SK-MEL-5 (cell line): ENCODE measurements at regions not wholly inside any gene's neighbourhood (a gene's known extent, or its start where the extent isn't known, plus 50 kb on each side); places are given as distances from the start of the nearest gene placed in this dataset.
"Not testable (repeated sequence)": the region's sequence is repeated elsewhere in the genome, so short reads cannot be mapped to it uniquely, and the experiment has no call there.

Source experiments
- DNase-seq: peaks from one replicate; pipeline ENCODE4 v3.0.0-alpha.2; 2016; ENCODE audit warnings: low read depth, low spot score
- in situ Hi-C: cut with HindIII; loops from 2 replicates; pipeline ENCODE4 v1.10.0; 2016; ENCODE audit warnings: low sequenced_read_pairs, high pct_unique_total_duplicates, low pct_unique_long_range_greater_than_20kb

- no peak for DNase-seq
- in situ Hi-C loops, result no loop called here
These were observed 52.4 kb downstream of the ELAPOR2 start for GRCh38 chr7:87007038-87007437.

- no peak for DNase-seq
- in situ Hi-C loops, result no loop called here
These were observed 54.5 kb downstream of the ELAPOR2 start for GRCh38 chr7:87004956-87005355.

DNA sequence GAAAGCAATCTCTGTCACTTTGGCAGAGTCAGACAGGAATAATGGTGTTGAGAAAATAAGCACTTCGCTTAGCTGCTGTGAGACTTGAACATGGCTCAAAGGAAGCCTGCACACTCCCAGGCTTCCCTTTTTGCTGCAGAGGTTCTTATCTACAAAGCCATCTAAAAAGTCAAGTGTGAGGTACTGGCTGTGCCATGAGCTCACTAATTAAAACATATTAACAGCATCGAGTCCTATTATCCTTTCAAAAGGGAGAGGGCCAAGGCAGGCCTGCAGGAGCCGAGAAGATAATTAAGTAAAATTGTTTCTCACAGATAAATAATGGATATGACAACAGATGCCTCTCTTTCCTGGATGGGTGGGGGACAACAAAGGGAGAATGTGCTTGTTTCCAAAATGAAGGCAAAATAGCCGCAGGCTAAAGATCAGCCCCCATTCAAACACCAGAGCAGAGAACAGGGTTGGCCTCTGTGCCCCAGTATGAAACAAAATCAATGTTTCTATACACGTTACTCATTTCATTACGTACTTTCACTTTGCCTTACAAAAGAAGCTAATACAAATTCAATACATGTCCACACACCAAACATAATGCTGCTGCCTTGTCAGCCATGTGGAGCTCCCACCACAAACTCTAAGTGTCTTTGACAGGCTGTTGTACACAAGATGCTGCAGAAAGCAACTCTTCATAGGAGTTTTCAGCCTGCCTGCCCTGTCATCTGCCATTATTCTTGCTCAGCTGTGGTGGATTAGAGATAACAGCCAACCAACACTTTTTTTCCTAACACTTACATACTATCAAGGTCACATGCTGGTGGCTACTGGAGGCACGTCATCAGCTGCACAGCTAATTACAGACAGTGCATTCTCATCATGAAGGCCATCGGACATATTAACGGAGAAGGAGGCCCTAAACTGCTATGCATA, 55.3 kb downstream of the ELAPOR2 start:
- in situ Hi-C loops, result no loop called here
- peak; percentile 95 for DNase-seq

DNA sequence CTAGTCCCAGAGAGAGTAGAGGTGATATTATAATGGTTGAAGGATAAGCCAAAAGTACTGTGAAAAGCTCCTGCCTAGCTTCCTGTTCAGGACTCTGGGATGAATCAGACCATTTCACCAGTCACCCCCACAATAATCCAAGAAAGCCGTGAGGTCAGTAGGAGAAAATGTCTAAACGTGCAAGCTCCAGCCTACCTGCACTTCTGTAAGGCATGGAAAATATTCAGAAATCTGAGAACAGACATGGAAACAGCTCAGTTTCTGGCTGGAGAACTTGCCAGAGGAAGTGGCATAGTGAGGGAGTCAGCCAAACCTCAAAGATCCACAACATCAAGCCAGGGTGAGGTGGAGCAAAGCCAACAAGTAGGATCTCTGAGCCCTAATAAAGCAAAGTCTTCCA, 58.2 kb downstream of the ELAPOR2 start:
- no peak for DNase-seq
- in situ Hi-C loops, result no loop called here

DNA sequence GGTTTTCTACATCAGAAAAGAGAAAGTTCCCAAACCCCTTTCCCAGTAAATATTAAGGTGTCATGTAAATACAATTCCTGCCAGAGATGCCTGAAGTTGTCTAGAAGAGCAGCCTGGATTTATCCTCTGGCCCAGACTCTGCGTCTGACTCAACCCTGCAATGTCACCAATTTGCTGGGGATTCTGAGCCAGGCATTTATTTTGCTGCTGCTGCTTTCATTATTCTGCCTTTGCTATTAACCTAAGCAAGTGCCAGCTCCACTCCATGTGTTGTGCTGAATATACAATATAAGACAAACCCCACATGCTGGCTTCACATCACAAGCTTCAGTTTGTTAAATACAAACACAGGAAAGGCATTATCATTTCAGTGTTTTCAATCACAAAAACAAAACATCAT, 59.1 kb downstream of the ELAPOR2 start:
- in situ Hi-C loops, result no loop called here
- DNase-seq, result no peak

GRCh38 chr7:86999750-87000149, 59.7 kb downstream of the ELAPOR2 start:
- in situ Hi-C loops, result no loop called here
- no peak for DNase-seq

- DNase-seq, result no peak
- in situ Hi-C loops, result no loop called here
These were observed 63.6 kb downstream of the ELAPOR2 start for GRCh38 chr7:86995814-86996213.

DNA sequence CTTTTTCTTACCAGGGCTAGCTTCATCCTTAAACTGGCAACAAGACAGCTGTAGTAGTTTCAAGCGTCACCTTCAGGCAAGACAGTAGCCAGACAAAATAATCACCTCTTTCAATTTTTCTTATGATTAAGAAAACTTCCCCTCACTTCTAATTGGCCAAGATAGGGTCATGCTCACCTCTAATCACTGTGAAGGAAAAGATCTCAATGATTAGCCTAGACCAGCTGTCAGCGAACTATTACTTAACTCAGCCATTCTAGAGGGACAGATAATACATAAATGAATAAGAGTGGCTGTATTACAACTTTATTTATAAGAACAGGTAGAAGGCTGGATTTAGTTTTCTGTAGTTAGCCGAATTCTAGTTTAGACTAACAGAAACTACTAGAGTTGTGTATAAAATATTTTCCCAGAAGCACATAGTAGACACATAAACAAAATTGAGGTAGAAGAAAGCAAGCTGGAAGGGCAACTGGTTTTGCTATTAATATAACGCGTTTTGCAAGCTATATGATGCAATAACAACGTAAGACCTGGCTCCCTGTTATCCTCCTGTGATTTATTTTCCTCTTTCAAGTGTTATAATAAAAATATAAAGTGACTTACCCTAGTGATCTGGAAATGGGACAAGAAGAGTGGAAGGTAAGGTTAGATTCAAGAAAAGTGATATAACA, 64.3 kb downstream of the ELAPOR2 start:
- no peak for DNase-seq
- in situ Hi-C loops, result no loop called here

GRCh38 chr7:86991771-86992191, 67.7 kb downstream of the ELAPOR2 start:
- DNase-seq, result no peak
- in situ Hi-C loops, result no loop called here

- in situ Hi-C loops, result no loop called here
- DNase-seq, result no peak
These were observed 68.2 kb downstream of the ELAPOR2 start for GRCh38 chr7:86991093-86991769.

- in situ Hi-C loops, result no loop called here
- DNase-seq, result no peak
These were observed 70.0 kb downstream of the ELAPOR2 start for GRCh38 chr7:86989407-86989806.

- DNase-seq, in situ Hi-C loops: not testable (repeated sequence)
These were observed 71.6 kb downstream of the ELAPOR2 start for GRCh38 chr7:86987834-86988233.

DNA sequence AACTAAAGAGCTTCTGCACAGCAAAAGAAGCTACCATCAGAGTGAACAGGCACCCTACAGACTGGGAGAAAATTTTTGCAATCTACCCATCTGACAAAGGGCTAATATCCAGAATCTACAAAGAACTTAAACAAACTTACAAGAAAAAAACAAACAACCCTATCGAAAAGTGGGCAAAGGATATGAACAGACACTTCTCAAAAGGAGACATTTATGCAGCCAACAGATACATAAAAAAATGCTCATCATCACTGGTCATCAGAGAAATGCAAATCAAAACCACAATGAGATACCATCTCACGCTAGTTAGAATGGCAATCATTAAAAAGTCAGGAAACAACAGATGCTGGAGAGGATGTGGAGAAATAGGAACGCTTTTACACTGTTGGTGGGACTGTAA, 72.1 kb downstream of the ELAPOR2 start:
- in situ Hi-C loops, DNase-seq: not testable (repeated sequence)

DNA sequence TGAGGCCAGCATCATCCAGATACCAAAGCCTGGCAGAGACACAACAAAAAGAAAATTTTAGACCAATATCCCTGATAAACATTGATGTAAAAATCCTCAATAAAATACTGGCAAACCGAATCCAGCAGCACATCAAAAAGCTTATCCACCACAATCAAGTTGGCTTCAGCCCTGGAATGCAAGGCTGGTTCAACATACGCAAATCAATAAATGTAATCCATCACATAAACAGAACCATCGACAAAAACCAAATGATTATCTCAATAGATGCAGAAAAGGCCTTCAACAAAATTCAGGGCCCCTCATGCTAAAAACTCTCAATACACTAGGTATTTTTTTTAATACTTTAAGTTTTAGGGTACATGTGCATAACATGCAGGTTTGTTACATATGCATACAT, 74.1 kb downstream of the ELAPOR2 start:
- DNase-seq, in situ Hi-C loops: not testable (repeated sequence)

DNA sequence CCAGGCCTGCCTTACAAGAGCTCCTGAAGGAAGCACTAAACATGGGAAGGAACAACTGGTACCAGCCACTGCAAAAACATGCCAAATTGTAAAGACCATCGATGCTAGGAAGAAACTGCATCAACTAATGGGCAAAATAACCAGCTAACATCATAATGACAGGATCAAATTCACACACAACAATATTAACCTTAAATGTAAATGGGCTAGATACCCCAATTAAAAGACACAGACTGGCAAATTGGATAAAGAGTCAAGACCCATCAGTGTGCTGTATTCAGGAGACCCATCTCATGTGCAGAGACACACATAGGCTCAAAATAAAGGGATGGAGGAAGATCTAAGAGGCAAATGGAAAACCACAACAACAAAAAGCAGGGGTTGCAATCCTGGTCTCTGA, 75.8 kb downstream of the ELAPOR2 start:
- in situ Hi-C loops, result not testable (repeated sequence)

DNA sequence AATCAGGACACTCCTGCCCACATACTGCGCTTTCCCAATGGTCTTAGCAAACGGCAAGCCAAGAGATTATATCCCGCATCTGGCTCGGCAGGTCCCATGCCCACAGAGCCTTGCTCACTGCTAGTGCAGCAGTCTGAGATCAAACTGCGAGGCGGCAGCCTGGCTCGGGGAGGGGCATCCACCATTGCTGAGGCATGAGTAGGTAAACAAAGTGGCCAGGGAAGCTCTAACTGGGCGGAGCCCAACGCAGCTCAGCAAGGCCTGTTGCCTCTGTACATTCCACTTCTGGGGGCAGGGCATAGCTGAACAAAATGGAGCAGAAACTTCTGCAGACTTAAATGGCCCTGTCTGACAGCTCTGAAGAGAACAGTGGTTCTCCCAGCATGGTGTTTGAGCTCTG, 77.5 kb downstream of the ELAPOR2 start:
- DNase-seq, in situ Hi-C loops: not testable (repeated sequence)

More for the DNA sequence above, 75.8 kb downstream of the ELAPOR2 start:
- DNase-seq, result not testable (repeated sequence)

GRCh38 chr7:86981127-86981526, 78.3 kb downstream of the ELAPOR2 start:
- in situ Hi-C loops, result no loop called here
- no peak for DNase-seq

DNA sequence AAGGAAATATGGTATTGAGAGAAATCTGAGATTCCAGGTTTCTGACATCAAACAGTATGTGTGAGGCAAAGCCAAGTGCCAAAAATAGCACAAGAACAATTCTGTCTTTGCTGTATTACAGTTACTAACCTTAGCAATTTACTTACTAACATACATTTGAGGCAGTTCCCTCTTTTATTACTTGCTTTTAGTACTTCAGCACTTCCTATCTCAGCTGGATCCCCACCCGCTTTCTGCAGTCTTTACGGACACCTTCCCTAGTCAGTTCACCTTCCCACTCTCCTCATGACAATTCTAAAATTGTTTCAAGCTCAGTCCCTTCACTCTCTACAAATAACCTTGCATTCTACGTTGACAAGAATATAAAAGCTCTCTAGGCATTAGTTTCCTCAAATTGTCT, 79.2 kb downstream of the ELAPOR2 start:
- no peak for DNase-seq
- in situ Hi-C loops, result no loop called here
